SK-N-SH (cell line): ENCODE measurements at regions not wholly inside any gene's neighbourhood (a gene's known extent, or its start where the extent isn't known, plus 50 kb on each side); places are given as distances from the start of the nearest gene placed in this dataset.

Experiments used
- CTCF ChIA-PET: fragments of 300-600, 350-600 bp; formaldehyde crosslinking; extraction: SDS; loops from one replicate; lab custom pipeline; 2021; lab: Yijun Ruan, JAX
- POLR2A ChIA-PET: fragments of 350-600 bp; sonication (Branson Sonifier 250); formaldehyde crosslinking; extraction: SDS; loops from one replicate; lab custom pipeline; 2020; ENCODE audit warnings: antibody characterized with exemption, inconsistent platforms; lab: Yijun Ruan, JAX
- DNase-seq: peaks from one replicate; pipeline ENCODE4 v3.0.0; 2012
- H2AFZ ChIP-seq: fragments of 200-600 bp; sonication (generic); 2 replicates; pipeline ENCODE4 v1.8.1; 2016; ENCODE audit warnings: antibody characterized with exemption, mild to moderate bottlenecking, low read depth
- H3F3A ChIP-seq: fragments of 200-600 bp; sonication (generic); replicated peaks from 2 replicates; pipeline ENCODE3; 2016; ENCODE audit warnings: antibody characterized with exemption, mild to moderate bottlenecking; ENCODE audit not compliant: insufficient read depth
- H3K27ac ChIP-seq, 2 experiments: fragments of 200-500 bp in 1 of 2; fragments of 200-600 bp in 1 of 2; sonication (Bioruptor generic) in 1 of 2; sonication (generic), shearing (Covaris generic) in 1 of 2; 2 replicates each; pipeline versions ENCODE4 v1.5.1 to v1.6.1; 2014 to 2016; ENCODE audit warnings: low read depth in 2 of 2, inconsistent platforms in 1 of 2, low read length in 1 of 2, mild to moderate bottlenecking in 1 of 2, mixed read lengths in 1 of 2
- H3K27me3 ChIP-seq: fragments of 200-600 bp; sonication (generic), shearing (Covaris generic); 2 replicates; pipeline ENCODE4 v1.6.1; 2016; ENCODE audit warnings: mixed run types; ENCODE audit not compliant: insufficient read depth
- H3K36me3 ChIP-seq, 2 experiments: fragments of 200-500 bp in 1 of 2; fragments of 200-600 bp in 1 of 2; sonication (Bioruptor generic) in 1 of 2; sonication (generic) in 1 of 2; replicated peaks in 1 of 2; 2 replicates each; pipeline versions ENCODE3 to v1.5.1; 2014 to 2016; ENCODE audit warnings: low read length in 1 of 2, mild to moderate bottlenecking in 1 of 2; ENCODE audit not compliant: insufficient read depth in 2 of 2, control insufficient read depth in 1 of 2
- H3K4me1 ChIP-seq, 2 experiments: fragments of 200-500 bp in 1 of 2; fragments of 200-600 bp in 1 of 2; sonication (Bioruptor generic) in 1 of 2; sonication (generic), shearing (Covaris generic) in 1 of 2; 2 replicates each; pipeline versions ENCODE4 v1.5.1 to v1.6.1; 2014 to 2016; ENCODE audit warnings: low read depth in 1 of 2, low read length in 1 of 2, mixed run types in 1 of 2; ENCODE audit not compliant: insufficient read depth in 2 of 2, control insufficient read depth in 1 of 2
- H3K4me2 ChIP-seq: fragments of 200-600 bp; sonication (generic), shearing (Covaris generic); 2 replicates; pipeline ENCODE4 v1.6.1; 2017; ENCODE audit warnings: mixed run types
- H3K4me3 ChIP-seq, 2 experiments: fragments of 200-500 bp in 1 of 2; fragments of 200-600 bp in 1 of 2; sonication (Bioruptor generic) in 1 of 2; sonication (generic), shearing (Covaris generic) in 1 of 2; 2 replicates each; pipeline versions ENCODE4 v1.5.1 to v1.8.1; 2014 to 2016; ENCODE audit warnings: low read depth in 2 of 2, inconsistent platforms in 1 of 2, low read length in 1 of 2, mild to moderate bottlenecking in 1 of 2, mixed read lengths in 1 of 2, moderate library complexity in 1 of 2
- H3K79me2 ChIP-seq: fragments of 200-600 bp; sonication (generic); 2 replicates; pipeline ENCODE4 v1.8.1; 2017; ENCODE audit warnings: mild to moderate bottlenecking; ENCODE audit not compliant: insufficient read depth
- H3K9ac ChIP-seq: fragments of 200-600 bp; sonication (generic); 2 replicates; pipeline ENCODE4 v1.6.1; 2017; ENCODE audit warnings: mixed run types
- H3K9me2 ChIP-seq: fragments of 200-600 bp; sonication (generic); 2 replicates; pipeline ENCODE4 v1.6.1; 2017; ENCODE audit warnings: mixed run types
- H3K9me3 ChIP-seq: fragments of 200-600 bp; sonication (generic); 2 replicates; pipeline ENCODE4 v1.6.1; 2017; ENCODE audit warnings: mixed run types, mild to moderate bottlenecking, moderate library complexity
- H4K20me1 ChIP-seq: fragments of 200-600 bp; sonication (generic); 2 replicates; pipeline ENCODE4 v1.6.1; 2017; ENCODE audit warnings: mild to moderate bottlenecking, mixed run types; ENCODE audit not compliant: insufficient read depth
- CHD2 ChIP-seq: fragments of 150-350 bp; IDR thresholded peaks from 2 replicates; pipeline ENCODE4 v1.6.1; 2018; ENCODE audit warnings: low read length; ENCODE audit not compliant: partially characterized antibody
- CTCF ChIP-seq: fragments of 200-600 bp; sonication (generic); IDR thresholded peaks from 2 replicates; pipeline ENCODE4 v1.6.1; 2017; ENCODE audit warnings: antibody characterized with exemption, mild to moderate bottlenecking, moderate library complexity
- ELF1 ChIP-seq: IDR thresholded peaks from 2 replicates; pipeline ENCODE4 v1.4.0; 2012
- EP300 ChIP-seq, 2 experiments: IDR thresholded peaks; 2 replicates each; pipeline versions ENCODE4 v1.4.0 to v1.6.1; 2012; ENCODE audit warnings: borderline replicate concordance in 1 of 2, low read depth in 1 of 2, low read length in 1 of 2
- EZH2phosphoT487 ChIP-seq: fragments of 200-600 bp; sonication (generic); IDR thresholded peaks from 2 replicates; pipeline ENCODE4 v1.6.1; 2017; ENCODE audit warnings: low read depth, mixed run types, mild to moderate bottlenecking, antibody characterized with exemption, moderate library complexity, borderline replicate concordance
- FOSL2 ChIP-seq: IDR thresholded peaks from 2 replicates; pipeline ENCODE4 v1.4.0; 2012; ENCODE audit warnings: low read depth, mild to moderate bottlenecking, moderate library complexity, borderline replicate concordance
- IRF3 ChIP-seq: fragments of 150-350 bp; IDR thresholded peaks from 2 replicates; pipeline ENCODE4 v1.6.1; 2016; ENCODE audit warnings: mild to moderate bottlenecking, low read depth, low read length
- JUND ChIP-seq: IDR thresholded peaks from 2 replicates; pipeline ENCODE4 v1.4.0; 2012
- MEF2A ChIP-seq: IDR thresholded peaks from 2 replicates; pipeline ENCODE4 v1.4.0; 2012; ENCODE audit warnings: low read depth, borderline replicate concordance
- MXI1 ChIP-seq: IDR thresholded peaks from 2 replicates; pipeline ENCODE4 v1.6.1; 2012; ENCODE audit warnings: mild to moderate bottlenecking, low read depth, low read length, improper control_type of control experiment
- NRF1 ChIP-seq: IDR thresholded peaks from 2 replicates; pipeline ENCODE4 v1.6.1; 2012; ENCODE audit warnings: low read depth, mild to moderate bottlenecking, low read length
- PBX3 ChIP-seq: IDR thresholded peaks from 2 replicates; pipeline ENCODE4; 2012
- POLR2AphosphoS5 ChIP-seq: IDR thresholded peaks from 2 replicates; pipeline ENCODE4 v1.6.1; 2012; ENCODE audit warnings: low read depth, low read length
- RCOR1 ChIP-seq: fragments of 150-350 bp; IDR thresholded peaks from 2 replicates; pipeline ENCODE4 v1.6.1; 2017; ENCODE audit warnings: antibody characterized with exemption, low read length
- REST ChIP-seq: IDR thresholded peaks from 2 replicates; pipeline ENCODE4 v1.6.1; 2012; ENCODE audit warnings: mild to moderate bottlenecking, low read depth, low read length, moderate library complexity
- RXRA ChIP-seq: IDR thresholded peaks from 2 replicates; pipeline ENCODE4 v1.4.0; 2012; ENCODE audit warnings: low read depth, mild to moderate bottlenecking, borderline replicate concordance
- SMC3 ChIP-seq: IDR thresholded peaks from 2 replicates; pipeline ENCODE4 v1.6.1; 2012; ENCODE audit warnings: low read depth, low read length, improper control_type of control experiment
- TAF1 ChIP-seq: IDR thresholded peaks from 2 replicates; pipeline ENCODE4 v1.6.1; 2012; ENCODE audit warnings: low read depth, mild to moderate bottlenecking, low read length, moderate library complexity, borderline replicate concordance
- USF2 ChIP-seq: fragments of 150-350 bp; IDR thresholded peaks from 2 replicates; pipeline ENCODE4 v1.6.1; 2017; ENCODE audit warnings: antibody characterized with exemption, low read length, low read depth, borderline replicate concordance
- ZBTB33 ChIP-seq: IDR thresholded peaks from 2 replicates; pipeline ENCODE4 v1.4.0; 2012; ENCODE audit warnings: low read depth, borderline replicate concordance
- WGBS: methylation state at CpG from one replicate; pipeline ENCODE4 v1.1.6; 2017; ENCODE audit warnings: low lambda C conversion rate; 5-methylcytosine and 5-hydroxymethylcytosine counted together

- Histone ChIP-seq H3K4me2 (no peak overlapping the region), H3K27me3 (no peaks in the 10 kb centered on the region), H3K36me3 (no peaks in the 10 kb centered on the region), H3K27ac (no peak overlapping the region), H2AFZ (no peak overlapping the region)
- CTCF ChIA-PET, result no interaction called here
- DNase-seq, result no peak
- TF ChIP-seq SMC3 (no peak), MXI1 (no peak), RCOR1 (no peak), TAF1 (no peak), PBX3 (no peak), ZBTB33 (no peak), IRF3 (no peak), RXRA (no peak), JUND (no peak), REST (no peak), POLR2AphosphoS5 (no peak), ELF1 (no peak), CTCF (no peak), EZH2phosphoT487 (no peak), EP300 (IDR thresholded peaks at IDR 0.05; ENCODE audit: borderline replicate concordance in 1 of 2, low read depth in 1 of 2, low read length in 1 of 2) (no peak), FOSL2 (no peak), CHD2 (no peak), USF2 (no peak), MEF2A (no peak), NRF1 (no peak)
- TF ChIP-seq, all 33 proteins: peak for 0
- Histone ChIP-seq H3K4me1 (no peaks in the 10 kb centered on the region; a peak in 1 of 4 replicates), H4K20me1 (no peaks in the 10 kb centered on the region), H3K9me3 (no peaks in the 10 kb centered on the region), H3K9me2 (no peaks in the 10 kb centered on the region), H3K4me3 (no peak overlapping the region), H3K79me2 (no peaks in the 10 kb centered on the region), H3F3A (no peaks in the 10 kb centered on the region), H3K9ac (no peak overlapping the region)
- WGBS, result 8% methylated on average over 1 of the region's 1 CpG
- POLR2A ChIA-PET, result no interaction called here
Measured at GRCh38 chr11:44464741-44465140, 100.7 kb upstream of the CD82 start.
